Neural cell (in vitro differentiated cells): ENCODE measurements at regions not wholly inside any gene's neighbourhood (a gene's known extent, or its start where the extent isn't known, plus 50 kb on each side); places are given as distances from the start of the nearest gene placed in this dataset.

Experiments used
- H2AFZ ChIP-seq: fragments of 200-600, 300-800 bp; sonication (generic), shearing (Covaris generic); 2 replicates; pipeline ENCODE4 v1.6.0; 2014; ENCODE audit warnings: low read depth, mild to moderate bottlenecking, antibody characterized with exemption, low read length, moderate library complexity
- H3F3A ChIP-seq: fragments of 200-600 bp; shearing (Covaris generic); 2 replicates; pipeline ENCODE4 v1.6.1; 2016; ENCODE audit warnings: mild to moderate bottlenecking, moderate library complexity, mixed read lengths, antibody characterized with exemption, low read length; ENCODE audit not compliant: insufficient read depth, poor library complexity, severe bottlenecking
- H3K27ac ChIP-seq: fragments of 200-600, 300-800 bp; sonication (generic), shearing (Covaris generic); 2 replicates; pipeline ENCODE4 v1.5.1; 2014; ENCODE audit warnings: mild to moderate bottlenecking, low read length, moderate library complexity
- H3K27me3 ChIP-seq: fragments of 300-800, 200-600 bp; sonication (generic), shearing (Covaris generic); 2 replicates; pipeline ENCODE4 v1.6.0; 2014; ENCODE audit warnings: mild to moderate bottlenecking, low read depth, low read length, moderate library complexity; ENCODE audit not compliant: insufficient read depth
- H3K36me3 ChIP-seq: fragments of 300-800, 200-600 bp; sonication (generic), shearing (Covaris generic); 2 replicates; pipeline ENCODE4 v1.5.1; 2014; ENCODE audit warnings: mild to moderate bottlenecking, antibody characterized with exemption, low read length, moderate library complexity; ENCODE audit not compliant: insufficient read depth
- H3K4me2 ChIP-seq: fragments of 300-800, 200-600 bp; sonication (generic), shearing (Covaris generic); 2 replicates; pipeline ENCODE4 v1.6.0; 2014; ENCODE audit warnings: mild to moderate bottlenecking, low read length
- H3K4me3 ChIP-seq: fragments of 300-800, 200-600 bp; sonication (generic), shearing (Covaris generic); 2 replicates; pipeline ENCODE4 v1.5.1; 2014; ENCODE audit warnings: mild to moderate bottlenecking, low read length, moderate library complexity
- H3K79me2 ChIP-seq: fragments of 200-600 bp; shearing (Covaris generic); replicated peaks from 2 replicates; pipeline ENCODE4 v1.6.0; 2014; ENCODE audit warnings: mild to moderate bottlenecking, low read length, moderate library complexity; ENCODE audit not compliant: insufficient read depth
- H3K9ac ChIP-seq: fragments of 300-800, 200-600 bp; sonication (generic), shearing (Covaris generic); 2 replicates; pipeline ENCODE4 v1.6.1; 2016; ENCODE audit warnings: mild to moderate bottlenecking, low read length, mixed read lengths
- H3K9me2 ChIP-seq: fragments of 200-600 bp; shearing (Covaris generic); 2 replicates; pipeline ENCODE4 v1.6.1; 2016; ENCODE audit warnings: mild to moderate bottlenecking, low read length, mixed read lengths; ENCODE audit not compliant: insufficient read depth
- H3K9me3 ChIP-seq: fragments of 200-600, 300-800 bp; sonication (generic), shearing (Covaris generic); 2 replicates; pipeline ENCODE4 v1.6.1; 2016; ENCODE audit warnings: mild to moderate bottlenecking, mixed run types, low read length, moderate library complexity, mixed read lengths
- H4K20me1 ChIP-seq: fragments of 200-600 bp; shearing (Covaris generic); 2 replicates; pipeline ENCODE4 v1.6.1; 2016; ENCODE audit warnings: mild to moderate bottlenecking, mixed run types; ENCODE audit not compliant: insufficient read depth
- EP300 ChIP-seq: fragments of 450-650 bp; conservative IDR thresholded peaks from 2 replicates; pipeline ENCODE4 v1.6.1; 2014; ENCODE audit warnings: antibody characterized with exemption, mild to moderate bottlenecking, moderate library complexity; ENCODE audit not compliant: poor library complexity, severe bottlenecking
- EZH2 ChIP-seq: fragments of 200-600, 300-800 bp; shearing (Covaris generic), sonication (generic); IDR thresholded peaks from 2 replicates; pipeline ENCODE4 v1.6.1; 2014; ENCODE audit warnings: antibody characterized with exemption, low read length, borderline replicate concordance, mild to moderate bottlenecking; ENCODE audit not compliant: insufficient read depth, poor library complexity, severe bottlenecking
- MXI1 ChIP-seq: fragments of 450-650 bp; conservative IDR thresholded peaks from 2 replicates; pipeline ENCODE4 v1.6.1; 2014; ENCODE audit warnings: antibody characterized with exemption, mild to moderate bottlenecking; ENCODE audit not compliant: poor library complexity, severe bottlenecking
- POLR2AphosphoS5 ChIP-seq: IDR thresholded peaks from 2 replicates; pipeline ENCODE4 v1.6.1; 2012
- RAD21 ChIP-seq: fragments of 450-650 bp; conservative IDR thresholded peaks from 2 replicates; pipeline ENCODE4 v1.6.1; 2014; ENCODE audit warnings: antibody characterized with exemption, mild to moderate bottlenecking, moderate library complexity
- SMC3 ChIP-seq: fragments of 450-650 bp; conservative IDR thresholded peaks from 2 replicates; pipeline ENCODE4 v1.6.1; 2014; ENCODE audit warnings: antibody characterized with exemption, mild to moderate bottlenecking, moderate library complexity; ENCODE audit not compliant: poor library complexity
- TAF1 ChIP-seq: IDR thresholded peaks from 2 replicates; pipeline ENCODE4 v1.6.1; 2012; ENCODE audit warnings: low read depth
- TF ChIP-seq, protein P1 (sequence below): fragments of 450-650 bp; IDR thresholded peaks from 2 replicates; pipeline ENCODE4 v1.5.1; 2014; ENCODE audit warnings: antibody characterized with exemption, mild to moderate bottlenecking, moderate library complexity; ENCODE audit not compliant: poor library complexity, severe bottlenecking
- TF ChIP-seq, protein P2 (sequence below): IDR thresholded peaks from 2 replicates; pipeline ENCODE4 v1.6.1; 2012; ENCODE audit warnings: borderline replicate concordance

DNA sequence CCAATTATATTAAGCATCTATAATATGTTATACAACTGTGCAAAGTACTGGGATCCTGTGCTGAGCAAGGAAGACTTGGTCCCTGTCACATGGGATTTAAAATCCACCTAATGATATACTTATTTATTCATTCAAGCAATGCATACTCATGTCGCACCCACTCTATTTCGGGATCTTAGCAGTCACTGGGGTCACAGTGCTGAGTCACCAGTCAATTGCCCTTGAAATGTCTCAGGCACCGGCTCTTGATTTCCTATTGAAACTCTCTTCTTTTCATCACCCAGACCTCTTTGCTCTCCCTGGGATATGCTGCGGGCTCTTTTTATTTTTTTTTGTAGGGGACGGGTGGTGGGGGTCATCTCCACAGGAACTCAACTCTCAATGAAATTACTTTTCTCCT lies 194.5 kb upstream of the GAP43 start:
- TF ChIP-seq RAD21 (no peak), POLR2AphosphoS5 (no peak), MXI1 (no peak), EP300 (no peak), EZH2 (no peak), TAF1 (no peak), SMC3 (no peak)
- TF ChIP-seq, protein P1, sequence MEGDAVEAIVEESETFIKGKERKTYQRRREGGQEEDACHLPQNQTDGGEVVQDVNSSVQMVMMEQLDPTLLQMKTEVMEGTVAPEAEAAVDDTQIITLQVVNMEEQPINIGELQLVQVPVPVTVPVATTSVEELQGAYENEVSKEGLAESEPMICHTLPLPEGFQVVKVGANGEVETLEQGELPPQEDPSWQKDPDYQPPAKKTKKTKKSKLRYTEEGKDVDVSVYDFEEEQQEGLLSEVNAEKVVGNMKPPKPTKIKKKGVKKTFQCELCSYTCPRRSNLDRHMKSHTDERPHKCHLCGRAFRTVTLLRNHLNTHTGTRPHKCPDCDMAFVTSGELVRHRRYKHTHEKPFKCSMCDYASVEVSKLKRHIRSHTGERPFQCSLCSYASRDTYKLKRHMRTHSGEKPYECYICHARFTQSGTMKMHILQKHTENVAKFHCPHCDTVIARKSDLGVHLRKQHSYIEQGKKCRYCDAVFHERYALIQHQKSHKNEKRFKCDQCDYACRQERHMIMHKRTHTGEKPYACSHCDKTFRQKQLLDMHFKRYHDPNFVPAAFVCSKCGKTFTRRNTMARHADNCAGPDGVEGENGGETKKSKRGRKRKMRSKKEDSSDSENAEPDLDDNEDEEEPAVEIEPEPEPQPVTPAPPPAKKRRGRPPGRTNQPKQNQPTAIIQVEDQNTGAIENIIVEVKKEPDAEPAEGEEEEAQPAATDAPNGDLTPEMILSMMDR = no peak
- TF ChIP-seq, protein P2, sequence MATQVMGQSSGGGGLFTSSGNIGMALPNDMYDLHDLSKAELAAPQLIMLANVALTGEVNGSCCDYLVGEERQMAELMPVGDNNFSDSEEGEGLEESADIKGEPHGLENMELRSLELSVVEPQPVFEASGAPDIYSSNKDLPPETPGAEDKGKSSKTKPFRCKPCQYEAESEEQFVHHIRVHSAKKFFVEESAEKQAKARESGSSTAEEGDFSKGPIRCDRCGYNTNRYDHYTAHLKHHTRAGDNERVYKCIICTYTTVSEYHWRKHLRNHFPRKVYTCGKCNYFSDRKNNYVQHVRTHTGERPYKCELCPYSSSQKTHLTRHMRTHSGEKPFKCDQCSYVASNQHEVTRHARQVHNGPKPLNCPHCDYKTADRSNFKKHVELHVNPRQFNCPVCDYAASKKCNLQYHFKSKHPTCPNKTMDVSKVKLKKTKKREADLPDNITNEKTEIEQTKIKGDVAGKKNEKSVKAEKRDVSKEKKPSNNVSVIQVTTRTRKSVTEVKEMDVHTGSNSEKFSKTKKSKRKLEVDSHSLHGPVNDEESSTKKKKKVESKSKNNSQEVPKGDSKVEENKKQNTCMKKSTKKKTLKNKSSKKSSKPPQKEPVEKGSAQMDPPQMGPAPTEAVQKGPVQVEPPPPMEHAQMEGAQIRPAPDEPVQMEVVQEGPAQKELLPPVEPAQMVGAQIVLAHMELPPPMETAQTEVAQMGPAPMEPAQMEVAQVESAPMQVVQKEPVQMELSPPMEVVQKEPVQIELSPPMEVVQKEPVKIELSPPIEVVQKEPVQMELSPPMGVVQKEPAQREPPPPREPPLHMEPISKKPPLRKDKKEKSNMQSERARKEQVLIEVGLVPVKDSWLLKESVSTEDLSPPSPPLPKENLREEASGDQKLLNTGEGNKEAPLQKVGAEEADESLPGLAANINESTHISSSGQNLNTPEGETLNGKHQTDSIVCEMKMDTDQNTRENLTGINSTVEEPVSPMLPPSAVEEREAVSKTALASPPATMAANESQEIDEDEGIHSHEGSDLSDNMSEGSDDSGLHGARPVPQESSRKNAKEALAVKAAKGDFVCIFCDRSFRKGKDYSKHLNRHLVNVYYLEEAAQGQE = no peak
- H3K27me3 ChIP-seq = no peaks in the 10 kb centered on the region
- no peaks in the 10 kb centered on the region for H3F3A ChIP-seq
- H3K4me2 ChIP-seq = no peak overlapping the region
- no peaks in the 10 kb centered on the region for H3K9me3 ChIP-seq
- no peaks in the 10 kb centered on the region for H3K79me2 ChIP-seq
- no peak overlapping the region for H2AFZ ChIP-seq
- no peak overlapping the region for H3K4me3 ChIP-seq
- H4K20me1 ChIP-seq = no peaks in the 10 kb centered on the region
- H3K27ac ChIP-seq = no peak overlapping the region
- no peaks in the 10 kb centered on the region for H3K9me2 ChIP-seq
- no peak overlapping the region for H3K9ac ChIP-seq
- no peaks in the 10 kb centered on the region for H3K36me3 ChIP-seq

DNA sequence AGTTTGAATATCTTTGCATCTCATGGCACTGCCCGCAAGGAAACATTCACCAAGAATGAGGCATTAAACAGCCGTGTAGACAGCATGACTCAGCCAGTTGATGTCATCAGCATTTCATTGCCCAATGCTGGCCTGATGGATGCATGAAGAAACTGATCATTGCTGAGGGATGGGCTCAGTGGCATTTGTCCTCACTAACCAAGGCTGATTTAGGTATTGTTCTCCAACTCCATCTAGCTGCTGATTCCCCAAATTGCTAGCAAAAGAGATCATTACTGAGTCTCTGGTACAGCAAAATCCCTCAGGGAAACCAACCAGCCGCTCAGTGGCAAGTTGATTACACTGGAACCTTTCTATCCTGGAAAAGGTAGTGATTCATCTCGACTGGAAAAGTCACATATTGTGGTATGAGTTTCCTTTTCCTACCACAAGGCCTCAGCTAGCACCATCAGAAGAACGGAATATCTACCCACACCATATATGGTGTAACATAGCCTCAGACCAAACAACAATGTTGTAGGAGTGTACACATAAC lies 186.5 kb upstream of the GAP43 start:
- H3K9me3 ChIP-seq = no peaks in the 10 kb centered on the region
- TF ChIP-seq, protein P1 = no peak
- TF ChIP-seq TAF1 (no peak), RAD21 (no peak), SMC3 (no peak), MXI1 (no peak), POLR2AphosphoS5 (no peak), EP300 (no peak), EZH2 (no peak)
- TF ChIP-seq, protein P2 = no peak
- no peak overlapping the region for H3K4me3 ChIP-seq
- no peak overlapping the region for H2AFZ ChIP-seq
- H3K27me3 ChIP-seq = no peaks in the 10 kb centered on the region
- no peak overlapping the region for H3K27ac ChIP-seq
- H3K4me2 ChIP-seq = no peak overlapping the region
- H3K36me3 ChIP-seq = no peaks in the 10 kb centered on the region
- H4K20me1 ChIP-seq = no peaks in the 10 kb centered on the region
- no peaks in the 10 kb centered on the region for H3F3A ChIP-seq
- H3K9me2 ChIP-seq = no peaks in the 10 kb centered on the region
- H3K9ac ChIP-seq = no peak overlapping the region
- H3K79me2 ChIP-seq = no peaks in the 10 kb centered on the region
